ENCODE measurements at regions not wholly inside any gene's neighbourhood (a gene's known extent, or its start where the extent isn't known, plus 50 kb on each side); places are given as distances from the start of the nearest gene placed in this dataset.

- no peak for TF ChIP-seq CTCF (IDR thresholded peaks at IDR 0.05; ENCODE audit: poor library complexity, severe bottlenecking)
- Histone ChIP-seq H3K9me3 (ENCODE audit: severe bottlenecking) (no peaks in the 10 kb centered on the region), H3K4me1 (ENCODE audit: insufficient read depth, poor library complexity, severe bottlenecking) (no peaks in the 10 kb centered on the region), H3K36me3 (ENCODE audit: low read depth) (no peaks in the 10 kb centered on the region), H3K4me3 (ENCODE audit: severe bottlenecking) (no peak overlapping the region), H3K27me3 (ENCODE audit: insufficient read depth, poor library complexity, severe bottlenecking) (no peaks in the 10 kb centered on the region), H3K27ac (ENCODE audit: poor library complexity, severe bottlenecking) (no peak overlapping the region)
- DNase-seq (ENCODE audit: low spot score) (no peak), ATAC-seq (ENCODE audit: low read depth) (no peak)
Measured at GRCh38 chr13:82447416-82448077, 1434.7 kb downstream of the SLITRK1 start.

- no peak for TF ChIP-seq CTCF (IDR thresholded peaks at IDR 0.05; ENCODE audit: poor library complexity, severe bottlenecking)
- no peaks in the 10 kb centered on the region for H3K27me3 ChIP-seq (ENCODE audit: insufficient read depth, poor library complexity, severe bottlenecking)
- no peaks in the 10 kb centered on the region for H3K9me3 ChIP-seq (ENCODE audit: severe bottlenecking)
- no peak for ATAC-seq (ENCODE audit: low read depth)
- H3K4me3 ChIP-seq (ENCODE audit: severe bottlenecking): no peak overlapping the region
- no peak overlapping the region for H3K27ac ChIP-seq (ENCODE audit: poor library complexity, severe bottlenecking)
- DNase-seq (ENCODE audit: low spot score): no peak
- no peaks in the 10 kb centered on the region for H3K4me1 ChIP-seq (ENCODE audit: insufficient read depth, poor library complexity, severe bottlenecking)
- no peaks in the 10 kb centered on the region for H3K36me3 ChIP-seq (ENCODE audit: low read depth)
Measured at GRCh38 chr13:82439159-82439904, 1442.9 kb downstream of the SLITRK1 start.

- H3K4me1 ChIP-seq (ENCODE audit: insufficient read depth, poor library complexity, severe bottlenecking): no peaks in the 10 kb centered on the region
- no peak for TF ChIP-seq CTCF (IDR thresholded peaks at IDR 0.05; ENCODE audit: poor library complexity, severe bottlenecking)
- H3K36me3 ChIP-seq (ENCODE audit: low read depth): no peaks in the 10 kb centered on the region
- H3K9me3 ChIP-seq (ENCODE audit: severe bottlenecking): no peaks in the 10 kb centered on the region
- no peak overlapping the region for H3K27ac ChIP-seq (ENCODE audit: poor library complexity, severe bottlenecking)
- no peak for DNase-seq (ENCODE audit: low spot score)
- ATAC-seq (ENCODE audit: low read depth): no peak
- no peaks in the 10 kb centered on the region for H3K27me3 ChIP-seq (ENCODE audit: insufficient read depth, poor library complexity, severe bottlenecking)
- no peak overlapping the region for H3K4me3 ChIP-seq (ENCODE audit: severe bottlenecking)
Measured at GRCh38 chr13:82438320-82438719, 1444.0 kb downstream of the SLITRK1 start.

GRCh38 chr13:82436099-82436585, 1446.1 kb downstream of the SLITRK1 start:
- Histone ChIP-seq H3K36me3 (ENCODE audit: low read depth) (no peaks in the 10 kb centered on the region), H3K4me1 (ENCODE audit: insufficient read depth, poor library complexity, severe bottlenecking) (no peaks in the 10 kb centered on the region), H3K27me3 (ENCODE audit: insufficient read depth, poor library complexity, severe bottlenecking) (no peaks in the 10 kb centered on the region), H3K27ac (ENCODE audit: poor library complexity, severe bottlenecking) (no peak overlapping the region), H3K4me3 (ENCODE audit: severe bottlenecking) (no peak overlapping the region), H3K9me3 (ENCODE audit: severe bottlenecking) (no peaks in the 10 kb centered on the region)
- ATAC-seq (ENCODE audit: low read depth) (no peak), DNase-seq (ENCODE audit: low spot score) (no peak)
- no peak for TF ChIP-seq CTCF (IDR thresholded peaks at IDR 0.05; ENCODE audit: poor library complexity, severe bottlenecking)

- H3K27me3 ChIP-seq (ENCODE audit: insufficient read depth, poor library complexity, severe bottlenecking): no peaks in the 10 kb centered on the region
- no peaks in the 10 kb centered on the region for H3K9me3 ChIP-seq (ENCODE audit: severe bottlenecking)
- H3K4me1 ChIP-seq (ENCODE audit: insufficient read depth, poor library complexity, severe bottlenecking): no peaks in the 10 kb centered on the region
- no peak for ATAC-seq (ENCODE audit: low read depth)
- H3K27ac ChIP-seq (ENCODE audit: poor library complexity, severe bottlenecking): no peak overlapping the region
- H3K36me3 ChIP-seq (ENCODE audit: low read depth): no peaks in the 10 kb centered on the region
- no peak overlapping the region for H3K4me3 ChIP-seq (ENCODE audit: severe bottlenecking)
- TF ChIP-seq CTCF (IDR thresholded peaks at IDR 0.05; ENCODE audit: poor library complexity, severe bottlenecking): no peak
- no peak for DNase-seq (ENCODE audit: low spot score)
Measured at GRCh38 chr13:82432949-82433348, 1449.3 kb downstream of the SLITRK1 start.
